ENCODE measurements at regions not wholly inside any gene's neighbourhood (a gene's known extent, or its start where the extent isn't known, plus 50 kb on each side); places are given as distances from the start of the nearest gene placed in this dataset.

GRCh38 chr2:14424478-14425390, 207.8 kb upstream of the LRATD1 start (continued):
- TF ChIP-seq TGIF2 (CRISPR knock-in tag; IDR thresholded peaks at IDR 0.05) (no peak), EP300 (IDR thresholded peaks at IDR 0.05; ENCODE audit: low read depth in 2 of 2, low read length in 2 of 2) (no peak), EP300 (CRISPR knock-in tag; IDR thresholded peaks at IDR 0.05; ENCODE audit: borderline replicate concordance) (no peak), ATF7 (IDR thresholded peaks at IDR 0.05) (no peak), ATF7 (CRISPR knock-in tag; IDR thresholded peaks at IDR 0.05) (no peak), ZBTB7A (CRISPR knock-in tag; IDR thresholded peaks at IDR 0.05) (no peak), ZKSCAN8 (CRISPR knock-in tag; IDR thresholded peaks at IDR 0.05; ENCODE audit: borderline replicate concordance) (no peak), ZBTB20 (CRISPR knock-in tag; IDR thresholded peaks at IDR 0.05; ENCODE audit: borderline replicate concordance, low read depth) (no peak), ZNF234 (CRISPR knock-in tag; conservative IDR thresholded peaks at IDR 0.05) (no peak), ARNTL (CRISPR knock-in tag; IDR thresholded peaks at IDR 0.05) (no peak), ZBTB34 (CRISPR knock-in tag; IDR thresholded peaks at IDR 0.05) (no peak)

- H3K4me2 ChIP-seq (ENCODE audit: low read depth, low read length), result no peak overlapping the region
- H3K79me2 ChIP-seq (ENCODE audit: insufficient read depth, low read length), result no peaks in the 10 kb centered on the region
- no peak overlapping the region for H3K9ac ChIP-seq (ENCODE audit: insufficient read depth, low read depth, low read length)
- no peak for TF ChIP-seq ZNF335 (CRISPR knock-in tag; IDR thresholded peaks at IDR 0.05)
- peak; percentile 22; the same call in 1 of the 2 replicates for TF ChIP-seq MAFF (IDR thresholded peaks at IDR 0.05; ENCODE audit: low read depth, low read length)
- peak in 1 of 2 experiments; percentile 68; a peak in 3 of 4 replicates for TF ChIP-seq MAFK (conservative IDR thresholded peaks at IDR 0.05 in 1 of 2, IDR thresholded peaks at IDR 0.05 in 1 of 2; ENCODE audit: low read length in 2 of 2)
- DNase-seq (ENCODE audit: low spot score) (no peak), ATAC-seq (no peak), FAIRE-seq (no peak)
- no peaks in the 10 kb centered on the region for H3K36me3 ChIP-seq (replicated peaks in 1 of 2; ENCODE audit: control insufficient read depth in 1 of 2, insufficient read depth in 2 of 2, low read length in 2 of 2)
- ChIA-PET POLR2A (no interaction called here), CTCF (ENCODE audit: low intra/inter-chr PET ratio, low total read pairs) (no interaction called here)
- no peaks in the 10 kb centered on the region for H4K20me1 ChIP-seq (ENCODE audit: insufficient read depth, low read length)
- H2AFZ ChIP-seq (ENCODE audit: low read length), result no peak overlapping the region
- H3K27me3 ChIP-seq (ENCODE audit: control insufficient read depth in 1 of 2, insufficient read depth in 2 of 2, low read length in 2 of 2), result no peaks in the 10 kb centered on the region
- intact Hi-C loops (cut with micrococcal nuclease; ENCODE audit: unreplicated experiment), result no loop called here
- no peak overlapping the region for H3K4me3 ChIP-seq (replicated peaks in 1 of 3; ENCODE audit: insufficient read depth in 1 of 3, low read depth in 2 of 3, low read length in 3 of 3)
- no peak overlapping the region for H3K27ac ChIP-seq (ENCODE audit: extremely low read length, insufficient read depth, low read length)
- 11% methylated on average over 2 of the region's 2 CpGs for WGBS (ENCODE audit: low lambda C conversion rate)
- no peaks in the 10 kb centered on the region for H3K4me1 ChIP-seq (ENCODE audit: insufficient read depth, low read length)
- BruUV-seq (replicated peaks), result no TSS peak
- peaks cover 92% of the 10 kb centered on the region for H3K9me3 ChIP-seq (ENCODE audit: low read length)
- in situ Hi-C loops (cut with HindIII; ENCODE audit: extremely low pct_ligation_motif_present, low pct_unique_long_range_greater_than_20kb), result no loop called here
Observed at GRCh38 chr2:14425869-14426268, 206.6 kb upstream of the LRATD1 start.

Measured in HepG2 (cell line).